GM19023 (cell line): ENCODE measurements at regions not wholly inside any gene's neighbourhood (a gene's known extent, or its start where the extent isn't known, plus 50 kb on each side); places are given as distances from the start of the nearest gene placed in this dataset.
"Not testable (repeated sequence)": the region's sequence is repeated elsewhere in the genome, so short reads cannot be mapped to it uniquely, and the experiment has no call there.

Source experiments
- ATAC-seq: cut with Tn5 transposase; IDR thresholded peaks from one replicate; pipeline ENCODE4 v1.9.1; 2021; ENCODE audit warnings: mild to moderate bottlenecking, moderate library complexity; ENCODE audit not compliant: unreplicated experiment

DNA sequence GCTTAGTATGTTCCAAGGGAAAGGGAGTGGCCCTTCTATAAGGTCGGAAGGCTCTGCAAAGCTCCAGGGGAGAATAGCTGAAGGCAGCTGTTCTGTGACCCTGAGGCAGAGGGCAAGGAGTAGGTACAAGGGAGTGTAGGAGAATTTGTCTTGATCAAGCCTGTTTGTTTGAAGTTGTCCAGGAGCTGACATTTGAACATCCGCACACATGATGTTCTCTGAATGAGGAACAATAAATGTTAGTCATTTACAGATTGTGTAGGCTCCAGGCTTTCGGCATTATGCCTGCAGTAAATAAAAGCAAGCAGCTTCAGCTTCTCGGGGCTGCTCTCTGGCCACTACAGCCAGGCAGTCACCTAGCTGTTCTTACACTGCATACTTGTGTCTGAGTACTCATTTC is 52.7 kb downstream of the CTAGE6 start:
- not testable (repeated sequence) for ATAC-seq

DNA sequence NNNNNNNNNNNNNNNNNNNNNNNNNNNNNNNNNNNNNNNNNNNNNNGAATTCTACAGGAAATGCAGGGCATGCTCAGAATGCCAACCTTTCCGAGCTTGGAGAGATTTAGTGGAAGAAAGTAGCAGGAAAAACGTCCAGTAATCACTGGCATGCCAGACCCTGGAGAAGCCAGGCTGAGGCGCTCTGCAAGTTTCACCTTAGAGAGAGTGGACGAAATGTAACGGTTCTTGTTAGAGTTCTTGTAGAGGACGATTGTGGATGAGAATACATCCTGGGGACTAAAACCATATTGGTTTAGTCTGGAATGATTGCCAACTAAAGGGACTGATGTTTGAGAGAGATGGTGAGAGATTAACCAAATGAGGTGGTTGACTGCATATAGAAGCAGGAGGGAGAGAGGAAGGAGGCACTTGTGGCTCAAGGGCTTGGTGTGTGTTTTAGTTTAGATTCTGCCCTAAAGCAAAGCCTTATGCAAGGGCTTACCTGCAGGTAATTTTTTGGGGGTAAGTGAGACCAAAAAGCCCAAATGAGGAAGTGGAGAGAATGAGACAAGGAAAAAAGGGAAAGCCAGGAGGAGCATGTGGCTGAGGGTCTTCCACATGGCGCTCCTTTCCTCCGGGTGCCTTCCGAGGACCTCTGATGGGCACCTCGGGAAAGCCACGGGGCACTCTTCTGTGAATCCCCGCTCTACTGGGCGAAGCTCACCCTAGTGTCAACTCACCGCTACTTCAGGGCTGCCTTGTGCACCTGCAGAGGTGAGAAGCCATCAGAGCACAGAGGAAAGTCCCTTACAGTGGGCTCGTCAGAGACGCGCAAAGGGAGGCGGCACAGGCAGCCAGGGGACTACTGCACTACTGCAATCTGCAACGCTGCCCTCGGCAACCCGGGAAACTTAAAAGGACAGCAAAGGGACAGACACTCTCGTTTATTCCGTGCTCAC is 56.5 kb downstream of the CTAGE6 start:
- peak; percentile 99 for ATAC-seq
